ENCODE measurements at regions not wholly inside any gene's neighbourhood (a gene's known extent, or its start where the extent isn't known, plus 50 kb on each side); places are given as distances from the start of the nearest gene placed in this dataset.
A peak's percentile ranks its signal among the peaks of the same experiment; 100 is the strongest.

- WGBS (ENCODE audit: extremely low coverage, insufficient coverage, low lambda C conversion rate): no CpG with 5 or more reads among the region's 13 CpGs
- Histone ChIP-seq H3K79me2 (ENCODE audit: control insufficient read depth, insufficient read depth, low read length) (no peaks in the 10 kb centered on the region), H3K36me3 (ENCODE audit: control insufficient read depth, insufficient read depth, low read length) (no peaks in the 10 kb centered on the region), H2BK15ac (replicated peaks; ENCODE audit: low read depth) (no peak overlapping the region), H3K4me1 (ENCODE audit: control insufficient read depth, low read depth, low read length) (no peaks in the 10 kb centered on the region), H3K79me1 (ENCODE audit: low read length) (no peaks in the 10 kb centered on the region), H2AK5ac (ENCODE audit: low read length) (no peak overlapping the region), H3K4ac (ENCODE audit: low read depth, low read length) (no peak overlapping the region), H3K18ac (ENCODE audit: low read length) (no peak overlapping the region), H2BK5ac (ENCODE audit: low read length) (no peak overlapping the region), H3K27ac (ENCODE audit: low read depth, low read length) (no peak overlapping the region), H3K56ac (ENCODE audit: low read length) (no peak overlapping the region), H4K5ac (ENCODE audit: low read length) (no peak overlapping the region), H3K23ac (ENCODE audit: low read length) (no peak overlapping the region), H3K4me2 (ENCODE audit: low read length) (no peak overlapping the region), H2BK120ac (ENCODE audit: low read depth, low read length) (no peak overlapping the region), H3K4me3 (ENCODE audit: low read length) (no peak overlapping the region), H3K9ac (ENCODE audit: low read length) (no peak overlapping the region), H3K27me3 (ENCODE audit: insufficient read depth, low read length, poor library complexity) (no peaks in the 10 kb centered on the region), H4K8ac (ENCODE audit: low read depth, low read length) (no peak overlapping the region)
- DNase-seq: no peak
Measured at GRCh38 chr5:135218790-135219568, 180.1 kb downstream of the MACROH2A1 start.

DNA sequence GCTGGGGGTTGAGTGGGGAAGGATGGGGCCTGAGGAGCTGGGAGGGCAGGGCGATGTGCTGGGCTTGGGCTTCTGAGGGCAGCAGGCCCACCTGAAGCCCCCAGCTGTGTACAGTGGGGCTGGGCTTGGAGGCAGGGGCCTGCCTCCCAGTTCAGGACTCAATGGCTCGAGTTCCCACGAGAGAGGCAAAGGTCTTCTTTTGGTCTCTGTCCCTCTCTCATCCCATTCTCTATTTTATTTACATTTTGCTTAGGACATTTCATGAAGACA, 180.6 kb downstream of the MACROH2A1 start:
- no peak overlapping the region for H3K56ac ChIP-seq (ENCODE audit: low read length)
- no peak overlapping the region for H2BK120ac ChIP-seq (ENCODE audit: low read depth, low read length)
- no peak overlapping the region for H3K27ac ChIP-seq (ENCODE audit: low read depth, low read length)
- no peak overlapping the region for H3K9ac ChIP-seq (ENCODE audit: low read length)
- no peak overlapping the region for H4K8ac ChIP-seq (ENCODE audit: low read depth, low read length)
- H2BK5ac ChIP-seq (ENCODE audit: low read length): no peak overlapping the region
- H3K27me3 ChIP-seq (ENCODE audit: insufficient read depth, low read length, poor library complexity): no peaks in the 10 kb centered on the region
- H3K36me3 ChIP-seq (ENCODE audit: control insufficient read depth, insufficient read depth, low read length): no peaks in the 10 kb centered on the region
- no peaks in the 10 kb centered on the region for H3K79me1 ChIP-seq (ENCODE audit: low read length)
- H2AK5ac ChIP-seq (ENCODE audit: low read length): no peak overlapping the region
- H3K18ac ChIP-seq (ENCODE audit: low read length): no peak overlapping the region
- no peak overlapping the region for H3K4me3 ChIP-seq (ENCODE audit: low read length)
- no peak for DNase-seq
- no CpG with 5 or more reads among the region's 3 CpGs for WGBS (ENCODE audit: extremely low coverage, insufficient coverage, low lambda C conversion rate)
- no peak overlapping the region for H3K4ac ChIP-seq (ENCODE audit: low read depth, low read length)
- H3K23ac ChIP-seq (ENCODE audit: low read length): no peak overlapping the region
- H3K79me2 ChIP-seq (ENCODE audit: control insufficient read depth, insufficient read depth, low read length): no peaks in the 10 kb centered on the region
- no peak overlapping the region for H2BK15ac ChIP-seq (replicated peaks; ENCODE audit: low read depth)
- no peak overlapping the region for H3K4me2 ChIP-seq (ENCODE audit: low read length)
- H4K5ac ChIP-seq (ENCODE audit: low read length): no peak overlapping the region
- no peaks in the 10 kb centered on the region for H3K4me1 ChIP-seq (ENCODE audit: control insufficient read depth, low read depth, low read length)

DNA sequence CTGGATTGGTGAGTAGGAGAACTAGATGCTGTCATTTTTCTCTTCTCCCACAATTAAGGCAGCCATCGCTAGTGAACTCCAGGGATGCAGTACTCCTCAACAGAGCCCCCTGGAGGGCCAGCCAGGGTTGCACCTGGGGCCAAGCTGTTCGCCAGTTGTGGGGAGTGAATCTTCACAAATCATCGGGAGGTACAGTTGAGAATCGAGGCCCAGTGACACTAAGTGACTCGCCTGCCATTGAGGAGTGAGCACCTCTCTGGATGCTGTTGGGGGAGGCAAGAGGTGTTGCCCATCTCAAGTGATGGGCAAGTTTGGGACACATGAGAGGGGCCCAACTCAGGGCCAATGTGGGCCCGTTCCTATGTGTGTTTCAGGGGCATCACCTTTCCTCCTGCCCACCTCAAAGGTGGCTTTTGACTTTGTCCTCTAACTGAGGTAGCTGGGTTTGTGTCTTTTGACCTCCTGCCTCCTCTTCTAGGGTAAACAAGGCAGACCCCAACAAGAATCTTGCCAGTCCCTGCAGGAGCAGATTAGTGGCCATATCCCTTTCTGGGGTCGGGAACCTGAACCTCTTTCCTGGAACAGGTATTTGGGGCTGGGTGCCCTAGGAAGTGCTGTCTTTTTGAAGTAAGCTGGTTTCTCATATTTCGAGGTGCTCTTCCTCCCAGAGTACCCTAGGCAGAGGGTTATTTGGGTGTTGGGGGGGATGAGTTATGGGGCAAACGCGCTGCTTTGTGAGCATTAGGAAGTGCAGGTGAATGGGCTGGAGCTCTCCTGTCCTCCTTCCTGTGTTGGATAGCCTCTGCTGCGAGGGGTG, 181.2 kb downstream of the MACROH2A1 start:
- no peak overlapping the region for H2BK15ac ChIP-seq (replicated peaks; ENCODE audit: low read depth)
- no peaks in the 10 kb centered on the region for H3K79me1 ChIP-seq (ENCODE audit: low read length)
- H3K18ac ChIP-seq (ENCODE audit: low read length): no peak overlapping the region
- H3K36me3 ChIP-seq (ENCODE audit: control insufficient read depth, insufficient read depth, low read length): no peaks in the 10 kb centered on the region
- no peak overlapping the region for H3K4me2 ChIP-seq (ENCODE audit: low read length)
- no peak overlapping the region for H3K27ac ChIP-seq (ENCODE audit: low read depth, low read length)
- no peak overlapping the region for H4K5ac ChIP-seq (ENCODE audit: low read length)
- no peak overlapping the region for H3K9ac ChIP-seq (ENCODE audit: low read length)
- no CpG with 5 or more reads among the region's 11 CpGs for WGBS (ENCODE audit: extremely low coverage, insufficient coverage, low lambda C conversion rate)
- H3K27me3 ChIP-seq (ENCODE audit: insufficient read depth, low read length, poor library complexity): no peaks in the 10 kb centered on the region
- H3K79me2 ChIP-seq (ENCODE audit: control insufficient read depth, insufficient read depth, low read length): no peaks in the 10 kb centered on the region
- no peak overlapping the region for H2BK120ac ChIP-seq (ENCODE audit: low read depth, low read length)
- DNase-seq: peak; percentile 21
- H2AK5ac ChIP-seq (ENCODE audit: low read length): no peak overlapping the region
- no peak overlapping the region for H4K8ac ChIP-seq (ENCODE audit: low read depth, low read length)
- H3K4me1 ChIP-seq (ENCODE audit: control insufficient read depth, low read depth, low read length): no peaks in the 10 kb centered on the region
- H2BK5ac ChIP-seq (ENCODE audit: low read length): no peak overlapping the region
- H3K4me3 ChIP-seq (ENCODE audit: low read length): no peak overlapping the region
- no peak overlapping the region for H3K56ac ChIP-seq (ENCODE audit: low read length)
- H3K23ac ChIP-seq (ENCODE audit: low read length): no peak overlapping the region
- no peak overlapping the region for H3K4ac ChIP-seq (ENCODE audit: low read depth, low read length)

DNA sequence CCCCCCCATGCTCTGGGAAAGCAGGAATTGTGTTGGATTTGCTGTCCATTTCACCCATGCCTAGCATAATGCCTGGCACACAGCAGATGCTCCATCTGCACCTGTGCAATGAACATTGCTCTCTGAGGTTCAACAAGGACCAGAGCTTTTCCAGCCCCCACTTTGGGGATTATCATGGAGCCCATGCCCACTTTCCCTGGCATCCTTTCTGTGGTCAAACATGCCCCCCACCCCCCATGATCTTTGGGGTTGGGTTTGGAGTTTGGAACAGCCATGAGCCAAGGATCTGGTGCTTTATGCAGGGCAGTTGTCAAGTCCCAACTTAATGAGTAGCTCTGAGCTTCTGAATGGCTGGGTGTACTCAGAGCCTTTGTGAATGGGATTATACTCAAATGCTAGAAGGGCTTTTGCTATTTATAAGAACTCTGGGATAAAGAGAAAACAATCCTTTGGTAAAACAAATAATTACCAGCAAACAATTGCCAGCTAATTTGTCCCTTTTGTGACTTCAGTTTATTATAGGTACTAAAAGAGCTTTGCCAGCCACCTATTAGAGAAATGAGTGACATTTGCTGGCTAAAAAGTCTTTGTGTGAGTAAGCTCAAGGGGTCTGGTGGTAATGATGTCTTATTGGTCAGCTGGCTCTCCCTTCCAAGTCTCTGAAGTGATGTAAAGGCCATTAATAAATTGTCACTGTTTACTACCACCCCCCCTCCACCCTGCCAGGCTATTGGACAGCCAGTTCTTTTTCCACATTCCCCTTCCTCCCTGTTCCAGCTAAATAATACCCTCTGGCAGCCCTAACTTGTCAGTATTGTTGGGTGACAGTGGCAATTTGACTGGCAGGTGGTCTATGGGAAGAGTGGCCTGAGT, 182.3 kb downstream of the MACROH2A1 start:
- H3K36me3 ChIP-seq (ENCODE audit: control insufficient read depth, insufficient read depth, low read length): no peaks in the 10 kb centered on the region

GRCh38 chr5:135215617-135216470, 181.8 kb upstream of the PITX1 start:
- no peak overlapping the region for H2BK120ac ChIP-seq (ENCODE audit: low read depth, low read length)
- H3K4me2 ChIP-seq (ENCODE audit: low read length): no peak overlapping the region
- H4K5ac ChIP-seq (ENCODE audit: low read length): no peak overlapping the region
- no peaks in the 10 kb centered on the region for H3K36me3 ChIP-seq (ENCODE audit: control insufficient read depth, insufficient read depth, low read length)
- H3K23ac ChIP-seq (ENCODE audit: low read length): no peak overlapping the region
- no peak overlapping the region for H3K9ac ChIP-seq (ENCODE audit: low read length)
- H3K27ac ChIP-seq (ENCODE audit: low read depth, low read length): no peak overlapping the region
- H3K18ac ChIP-seq (ENCODE audit: low read length): no peak overlapping the region
- H2BK5ac ChIP-seq (ENCODE audit: low read length): no peak overlapping the region
- no peak overlapping the region for H3K56ac ChIP-seq (ENCODE audit: low read length)
- WGBS (ENCODE audit: extremely low coverage, insufficient coverage, low lambda C conversion rate): no CpG with 5 or more reads among the region's 7 CpGs
- no peaks in the 10 kb centered on the region for H3K27me3 ChIP-seq (ENCODE audit: insufficient read depth, low read length, poor library complexity)
- no peaks in the 10 kb centered on the region for H3K79me1 ChIP-seq (ENCODE audit: low read length)
- no peak overlapping the region for H2AK5ac ChIP-seq (ENCODE audit: low read length)
- no peak overlapping the region for H3K4ac ChIP-seq (ENCODE audit: low read depth, low read length)
- H3K4me1 ChIP-seq (ENCODE audit: control insufficient read depth, low read depth, low read length): no peaks in the 10 kb centered on the region
- no peak overlapping the region for H2BK15ac ChIP-seq (replicated peaks; ENCODE audit: low read depth)
- no peak overlapping the region for H4K8ac ChIP-seq (ENCODE audit: low read depth, low read length)
- no peak for DNase-seq
- H3K4me3 ChIP-seq (ENCODE audit: low read length): no peak overlapping the region
- no peaks in the 10 kb centered on the region for H3K79me2 ChIP-seq (ENCODE audit: control insufficient read depth, insufficient read depth, low read length)

More for the DNA sequence above, 182.3 kb downstream of the MACROH2A1 start:
- Histone ChIP-seq H3K27ac (ENCODE audit: low read depth, low read length) (no peak overlapping the region), H2AK5ac (ENCODE audit: low read length) (no peak overlapping the region), H4K8ac (ENCODE audit: low read depth, low read length) (no peak overlapping the region), H2BK120ac (ENCODE audit: low read depth, low read length) (no peak overlapping the region), H2BK15ac (replicated peaks; ENCODE audit: low read depth) (no peak overlapping the region), H3K4me2 (ENCODE audit: low read length) (no peak overlapping the region), H3K79me1 (ENCODE audit: low read length) (no peaks in the 10 kb centered on the region), H2BK5ac (ENCODE audit: low read length) (no peak overlapping the region), H3K9ac (ENCODE audit: low read length) (no peak overlapping the region), H3K56ac (ENCODE audit: low read length) (no peak overlapping the region), H3K27me3 (ENCODE audit: insufficient read depth, low read length, poor library complexity) (no peaks in the 10 kb centered on the region), H3K4me1 (ENCODE audit: control insufficient read depth, low read depth, low read length) (no peaks in the 10 kb centered on the region), H3K18ac (ENCODE audit: low read length) (no peak overlapping the region), H4K5ac (ENCODE audit: low read length) (no peak overlapping the region), H3K4ac (ENCODE audit: low read depth, low read length) (no peak overlapping the region), H3K79me2 (ENCODE audit: control insufficient read depth, insufficient read depth, low read length) (no peaks in the 10 kb centered on the region), H3K4me3 (ENCODE audit: low read length) (no peak overlapping the region), H3K23ac (ENCODE audit: low read length) (no peak overlapping the region)
- no peak for DNase-seq
